ENCODE measurements at regions not wholly inside any gene's neighbourhood (a gene's known extent, or its start where the extent isn't known, plus 50 kb on each side); places are given as distances from the start of the nearest gene placed in this dataset.

GRCh38 chr7:130961128-130961601 is 227.2 kb upstream of the KLF14 start:
- TF ChIP-seq CTCF (IDR thresholded peaks at IDR 0.05) (no peak), POLR2A (IDR thresholded peaks at IDR 0.05) (no peak)

Measured in testis (tissue), 2 donors.